ENCODE measurements at regions not wholly inside any gene's neighbourhood (a gene's known extent, or its start where the extent isn't known, plus 50 kb on each side); places are given as distances from the start of the nearest gene placed in this dataset.

GRCh38 chrX:110437686-110438085 is 79.0 kb downstream of the RTL9 start:
- ATAC-seq (replicated peaks; ENCODE audit: extremely low read depth, poor library complexity, severe bottlenecking) (no peak), DNase-seq (ENCODE audit: low spot score in 2 of 2) (no peak)
- H3K4me1 Mint-ChIP-seq: no peaks in the 10 kb centered on the region
- H3K4me3 Mint-ChIP-seq: no peak overlapping the region
- H3K27ac Mint-ChIP-seq (ENCODE audit: low read depth): no peak overlapping the region
- H3K27me3 Mint-ChIP-seq: peaks cover 32% of the 10 kb centered on the region
- H3K36me3 Mint-ChIP-seq (ENCODE audit: insufficient read depth): no peaks in the 10 kb centered on the region
- no peaks in the 10 kb centered on the region for H3K9me3 Mint-ChIP-seq

DNA sequence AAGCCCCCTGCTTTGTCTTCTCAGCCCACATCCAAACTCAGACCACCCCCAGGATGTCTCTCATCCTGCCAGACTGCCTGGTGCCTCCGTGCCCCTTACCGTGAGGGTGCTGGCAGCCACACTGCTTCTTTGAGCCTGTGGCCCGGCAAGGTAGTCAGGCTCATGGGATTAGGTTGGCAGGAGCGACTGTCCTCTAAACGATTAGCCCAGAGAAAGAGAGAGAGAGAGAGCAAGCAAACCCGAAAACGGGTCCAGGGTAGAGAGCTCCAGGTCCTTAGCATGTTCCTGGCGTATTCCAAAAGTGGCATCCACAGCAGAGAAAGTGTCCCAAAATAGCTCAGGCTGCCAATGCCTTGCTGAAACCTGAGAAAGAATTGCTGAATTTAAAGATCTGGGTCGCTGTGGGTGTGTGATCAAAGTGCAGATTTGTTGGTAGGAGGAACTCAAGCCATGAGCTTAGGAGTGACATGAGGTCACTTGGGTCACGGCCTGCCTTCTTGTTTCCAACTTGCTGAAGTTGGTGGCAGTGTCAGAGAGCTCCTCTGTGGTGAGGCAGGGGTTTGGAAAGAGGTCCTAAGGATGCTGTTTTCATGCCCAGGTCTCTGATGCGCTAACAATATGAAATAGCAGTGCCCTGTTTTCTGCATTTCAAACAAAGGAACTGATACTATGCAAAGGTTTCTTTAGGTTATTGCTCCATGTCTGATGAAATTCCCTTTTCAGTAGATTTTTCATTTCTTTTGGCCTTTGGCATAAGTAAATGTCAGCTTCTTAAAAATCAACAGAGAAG is 81.6 kb downstream of the RTL9 start:
- Mint-ChIP-seq H3K27ac (ENCODE audit: low read depth) (no peak overlapping the region), H3K4me1 (no peaks in the 10 kb centered on the region), H3K27me3 (peaks cover 22% of the 10 kb centered on the region), H3K4me3 (no peak overlapping the region), H3K9me3 (no peaks in the 10 kb centered on the region), H3K36me3 (ENCODE audit: insufficient read depth) (no peaks in the 10 kb centered on the region)
- DNase-seq (ENCODE audit: low spot score in 2 of 2) (no peak), ATAC-seq (replicated peaks; ENCODE audit: extremely low read depth, poor library complexity, severe bottlenecking) (no peak)

- DNase-seq (ENCODE audit: low spot score in 2 of 2) (no peak), ATAC-seq (replicated peaks; ENCODE audit: extremely low read depth, poor library complexity, severe bottlenecking) (no peak)
- no peak overlapping the region for H3K27ac Mint-ChIP-seq (ENCODE audit: low read depth)
- H3K9me3 Mint-ChIP-seq: no peaks in the 10 kb centered on the region
- H3K36me3 Mint-ChIP-seq (ENCODE audit: insufficient read depth): no peaks in the 10 kb centered on the region
- H3K4me3 Mint-ChIP-seq: no peak overlapping the region
- no peaks in the 10 kb centered on the region for H3K4me1 Mint-ChIP-seq
- peaks cover 32% of the 10 kb centered on the region for H3K27me3 Mint-ChIP-seq
Observed at GRCh38 chrX:110442635-110443034, 84.0 kb downstream of the RTL9 start.

DNA sequence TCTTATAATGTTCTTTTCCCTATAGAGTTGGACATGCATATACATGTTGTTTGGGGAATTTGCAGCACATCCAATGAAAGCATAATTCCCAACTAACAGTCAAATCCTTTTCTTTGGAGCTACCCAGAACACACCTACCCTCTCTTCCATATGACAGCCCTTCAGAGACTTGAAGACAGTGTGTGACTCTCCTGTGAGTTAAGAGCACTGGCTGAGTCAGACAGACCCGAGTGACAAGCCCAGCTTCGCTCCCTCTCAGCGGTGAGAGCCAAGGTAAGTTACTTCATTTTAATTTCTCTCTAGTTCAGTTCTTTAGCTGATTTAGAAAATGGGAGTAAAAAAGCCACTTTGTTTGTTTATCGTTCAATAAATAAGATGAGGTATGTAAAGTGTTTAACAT is 86.3 kb downstream of the RTL9 start:
- Mint-ChIP-seq H3K36me3 (ENCODE audit: insufficient read depth) (no peaks in the 10 kb centered on the region), H3K9me3 (no peaks in the 10 kb centered on the region), H3K4me1 (no peaks in the 10 kb centered on the region), H3K27me3 (peaks cover 48% of the 10 kb centered on the region), H3K27ac (ENCODE audit: low read depth) (no peak overlapping the region), H3K4me3 (no peak overlapping the region)
- ATAC-seq (replicated peaks; ENCODE audit: extremely low read depth, poor library complexity, severe bottlenecking) (no peak), DNase-seq (ENCODE audit: low spot score in 2 of 2) (no peak)

GRCh38 chrX:110448459-110448858 is 89.8 kb downstream of the RTL9 start:
- H3K27me3 Mint-ChIP-seq: peaks cover 35% of the 10 kb centered on the region
- no peaks in the 10 kb centered on the region for H3K4me1 Mint-ChIP-seq
- no peaks in the 10 kb centered on the region for H3K9me3 Mint-ChIP-seq
- ATAC-seq (replicated peaks; ENCODE audit: extremely low read depth, poor library complexity, severe bottlenecking) (no peak), DNase-seq (ENCODE audit: low spot score in 2 of 2) (no peak)
- H3K27ac Mint-ChIP-seq (ENCODE audit: low read depth): no peak overlapping the region
- no peaks in the 10 kb centered on the region for H3K36me3 Mint-ChIP-seq (ENCODE audit: insufficient read depth)
- H3K4me3 Mint-ChIP-seq: no peak overlapping the region

DNA sequence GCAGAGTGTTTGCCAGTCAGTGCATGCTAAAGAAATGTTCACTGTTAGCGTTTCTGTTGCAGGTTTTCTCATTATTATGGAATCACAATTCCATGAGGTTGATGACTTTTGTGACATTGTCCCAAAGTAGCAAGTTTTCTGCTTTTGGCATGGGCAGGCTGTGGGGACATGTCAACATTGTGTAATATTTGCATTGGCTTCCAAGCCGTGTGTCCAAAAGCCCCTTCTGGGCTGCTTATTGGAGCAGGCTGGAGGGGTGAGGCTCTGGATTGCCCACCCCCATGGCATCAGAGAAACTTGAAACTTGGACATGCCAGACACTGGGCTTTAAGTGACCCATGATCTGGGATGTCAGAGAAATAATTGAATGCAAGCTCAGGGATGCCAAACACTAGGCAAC is 90.7 kb downstream of the RTL9 start:
- DNase-seq (ENCODE audit: low spot score in 2 of 2) (no peak), ATAC-seq (replicated peaks; ENCODE audit: extremely low read depth, poor library complexity, severe bottlenecking) (no peak)
- Mint-ChIP-seq H3K27me3 (peaks cover 35% of the 10 kb centered on the region), H3K4me3 (no peak overlapping the region), H3K36me3 (ENCODE audit: insufficient read depth) (no peaks in the 10 kb centered on the region), H3K27ac (ENCODE audit: low read depth) (no peak overlapping the region), H3K9me3 (no peaks in the 10 kb centered on the region), H3K4me1 (no peaks in the 10 kb centered on the region)

DNA sequence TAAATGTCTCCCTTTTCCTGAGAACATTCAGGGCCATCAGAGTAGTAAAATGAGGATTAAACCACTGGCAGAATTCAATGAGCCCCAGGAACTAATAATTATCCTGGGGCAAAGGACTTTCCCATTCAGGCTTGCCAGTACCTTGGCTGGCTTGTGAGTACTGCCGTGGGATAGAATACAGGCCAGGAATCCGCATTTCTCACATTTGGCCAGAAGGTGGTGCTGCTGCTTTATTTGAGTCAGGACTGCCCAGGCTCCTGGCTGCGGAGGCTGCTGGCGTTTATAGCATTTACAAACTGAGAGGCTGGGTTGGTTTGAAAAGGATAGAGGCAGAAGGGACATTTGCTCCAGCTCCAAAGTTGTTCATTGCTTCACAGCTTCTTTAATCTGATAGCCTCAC is 91.4 kb downstream of the RTL9 start:
- DNase-seq (ENCODE audit: low spot score in 2 of 2) (peak; percentile 9 to 14), ATAC-seq (replicated peaks; ENCODE audit: extremely low read depth, poor library complexity, severe bottlenecking) (no peak)
- Mint-ChIP-seq H3K27ac (ENCODE audit: low read depth) (no peak overlapping the region), H3K4me1 (no peaks in the 10 kb centered on the region), H3K9me3 (no peaks in the 10 kb centered on the region), H3K36me3 (ENCODE audit: insufficient read depth) (no peaks in the 10 kb centered on the region), H3K4me3 (no peak overlapping the region), H3K27me3 (peaks cover 28% of the 10 kb centered on the region)

GRCh38 chrX:110454336-110454735 is 95.7 kb downstream of the RTL9 start:
- Mint-ChIP-seq H3K9me3 (no peaks in the 10 kb centered on the region), H3K36me3 (ENCODE audit: insufficient read depth) (no peaks in the 10 kb centered on the region), H3K4me1 (no peaks in the 10 kb centered on the region), H3K27ac (ENCODE audit: low read depth) (no peak overlapping the region), H3K4me3 (no peak overlapping the region), H3K27me3 (peaks cover 9% of the 10 kb centered on the region)
- DNase-seq (ENCODE audit: low spot score in 2 of 2): no peak
- ATAC-seq (replicated peaks; ENCODE audit: extremely low read depth, poor library complexity, severe bottlenecking): no peak

DNA sequence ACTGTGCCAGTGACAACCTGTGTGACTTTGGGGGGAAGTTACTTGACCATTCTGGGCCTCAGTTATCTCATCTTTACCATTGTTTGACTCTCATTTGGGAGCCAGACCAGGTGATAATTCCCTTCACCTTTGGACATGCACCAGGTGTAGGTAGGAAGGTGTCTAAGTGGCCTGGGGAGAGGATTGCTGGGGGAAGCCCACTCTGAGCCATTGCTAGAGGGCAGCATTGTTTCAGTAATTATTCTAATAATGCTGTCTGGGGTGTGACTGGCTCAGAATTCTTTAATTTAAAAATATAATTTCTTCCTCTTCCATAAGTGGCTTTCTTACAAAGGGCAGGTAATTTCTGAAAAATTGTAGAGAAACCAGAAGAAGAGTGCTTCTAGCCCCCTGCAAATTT is 104.3 kb downstream of the RTL9 start:
- DNase-seq (ENCODE audit: low spot score in 2 of 2): no peak
- no peak overlapping the region for H3K4me3 Mint-ChIP-seq
- no peaks in the 10 kb centered on the region for H3K4me1 Mint-ChIP-seq
- H3K36me3 Mint-ChIP-seq (ENCODE audit: insufficient read depth): no peaks in the 10 kb centered on the region
- H3K9me3 Mint-ChIP-seq: no peaks in the 10 kb centered on the region
- H3K27me3 Mint-ChIP-seq: peaks cover 9% of the 10 kb centered on the region
- no peak overlapping the region for H3K27ac Mint-ChIP-seq (ENCODE audit: low read depth)
- ATAC-seq (replicated peaks; ENCODE audit: extremely low read depth, poor library complexity, severe bottlenecking): no peak

- no peak for DNase-seq (ENCODE audit: low spot score in 2 of 2)
- H3K27me3 Mint-ChIP-seq: no peaks in the 10 kb centered on the region
- no peaks in the 10 kb centered on the region for H3K9me3 Mint-ChIP-seq
- H3K4me1 Mint-ChIP-seq: no peaks in the 10 kb centered on the region
- no peaks in the 10 kb centered on the region for H3K36me3 Mint-ChIP-seq (ENCODE audit: insufficient read depth)
- H3K4me3 Mint-ChIP-seq: no peak overlapping the region
- ATAC-seq (replicated peaks; ENCODE audit: extremely low read depth, poor library complexity, severe bottlenecking): no peak
- H3K27ac Mint-ChIP-seq (ENCODE audit: low read depth): no peak overlapping the region
Observed at GRCh38 chrX:110466790-110467189, 108.1 kb downstream of the RTL9 start.

DNA sequence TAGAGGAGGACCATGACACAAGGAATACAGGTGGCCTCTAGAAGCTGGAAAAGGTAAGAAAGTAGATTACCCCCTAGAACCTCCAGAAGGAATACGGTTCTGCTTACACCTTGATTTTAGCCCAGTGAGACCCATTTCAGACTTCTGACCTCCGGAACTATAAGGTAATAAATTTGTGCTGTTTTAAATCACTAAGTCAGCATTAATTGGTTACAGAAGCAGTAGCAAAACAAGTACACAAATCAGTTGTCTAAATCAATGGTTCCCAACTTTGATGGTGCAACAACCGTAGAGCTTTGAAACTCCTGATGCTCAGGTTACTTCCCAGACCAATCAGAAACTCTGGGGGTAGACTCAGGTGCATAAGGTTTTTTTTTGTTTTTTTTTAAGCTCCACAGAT is 113.6 kb downstream of the RTL9 start:
- no peaks in the 10 kb centered on the region for H3K9me3 Mint-ChIP-seq
- no peak overlapping the region for H3K4me3 Mint-ChIP-seq
- ATAC-seq (replicated peaks; ENCODE audit: extremely low read depth, poor library complexity, severe bottlenecking) (no peak), DNase-seq (ENCODE audit: low spot score in 2 of 2) (no peak)
- H3K27me3 Mint-ChIP-seq: no peaks in the 10 kb centered on the region
- H3K36me3 Mint-ChIP-seq (ENCODE audit: insufficient read depth): no peaks in the 10 kb centered on the region
- no peak overlapping the region for H3K27ac Mint-ChIP-seq (ENCODE audit: low read depth)
- no peaks in the 10 kb centered on the region for H3K4me1 Mint-ChIP-seq

DNA sequence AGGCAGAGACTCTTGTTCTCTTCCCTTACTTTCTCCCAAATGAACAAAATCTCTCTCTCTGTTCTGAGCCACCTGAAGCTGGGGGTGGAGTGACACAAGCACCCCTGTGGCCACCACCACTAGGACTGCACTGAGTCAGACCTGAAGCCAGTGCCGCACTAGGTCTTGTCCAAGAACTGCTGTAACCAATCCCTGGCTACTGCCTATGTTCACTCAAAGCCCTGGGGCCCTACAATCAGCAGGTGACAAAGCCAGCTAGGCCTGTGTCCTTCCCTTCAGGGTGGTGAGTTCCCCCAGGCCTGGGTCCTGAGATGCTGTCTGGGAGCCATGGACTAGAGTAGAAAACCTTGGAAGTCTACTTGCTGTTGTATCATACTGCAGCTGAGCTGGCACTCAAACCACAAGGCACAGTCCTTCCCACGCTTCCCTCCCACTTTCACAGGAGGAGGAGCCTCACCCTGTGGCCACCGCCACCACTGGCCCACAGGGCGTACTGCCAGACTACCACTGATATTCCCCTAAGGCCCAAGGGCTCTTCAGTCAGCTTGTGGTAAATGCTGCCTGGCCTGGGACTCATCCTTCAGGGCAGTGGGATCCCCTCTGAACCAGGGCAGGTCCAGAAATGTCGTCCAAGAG is 119.1 kb downstream of the RTL9 start:
- peaks cover 21% of the 10 kb centered on the region for H3K27me3 Mint-ChIP-seq
- H3K27ac Mint-ChIP-seq (ENCODE audit: low read depth): no peak overlapping the region
- no peak for ATAC-seq (replicated peaks; ENCODE audit: extremely low read depth, poor library complexity, severe bottlenecking)
- no peaks in the 10 kb centered on the region for H3K9me3 Mint-ChIP-seq
- no peaks in the 10 kb centered on the region for H3K4me1 Mint-ChIP-seq
- no peaks in the 10 kb centered on the region for H3K36me3 Mint-ChIP-seq (ENCODE audit: insufficient read depth)
- H3K4me3 Mint-ChIP-seq: no peak overlapping the region
- no peak for DNase-seq (ENCODE audit: low spot score in 2 of 2)

GRCh38 chrX:110491846-110492620 is 133.4 kb downstream of the RTL9 start:
- no peak overlapping the region for H3K4me3 Mint-ChIP-seq
- H3K36me3 Mint-ChIP-seq (ENCODE audit: insufficient read depth): no peaks in the 10 kb centered on the region
- no peaks in the 10 kb centered on the region for H3K9me3 Mint-ChIP-seq

More at GRCh38 chrX:110491846-110492620, 133.4 kb downstream of the RTL9 start:
- no peak for DNase-seq (ENCODE audit: low spot score in 2 of 2)
- peaks cover 42% of the 10 kb centered on the region for H3K27me3 Mint-ChIP-seq
- no peaks in the 10 kb centered on the region for H3K4me1 Mint-ChIP-seq
- H3K27ac Mint-ChIP-seq (ENCODE audit: low read depth): no peak overlapping the region
- ATAC-seq (replicated peaks; ENCODE audit: extremely low read depth, poor library complexity, severe bottlenecking): no peak

Measured in central memory CD8-positive, alpha-beta T cell (primary cell).